ENCODE measurements at regions not wholly inside any gene's neighbourhood (a gene's known extent, or its start where the extent isn't known, plus 50 kb on each side); places are given as distances from the start of the nearest gene placed in this dataset.

DNA sequence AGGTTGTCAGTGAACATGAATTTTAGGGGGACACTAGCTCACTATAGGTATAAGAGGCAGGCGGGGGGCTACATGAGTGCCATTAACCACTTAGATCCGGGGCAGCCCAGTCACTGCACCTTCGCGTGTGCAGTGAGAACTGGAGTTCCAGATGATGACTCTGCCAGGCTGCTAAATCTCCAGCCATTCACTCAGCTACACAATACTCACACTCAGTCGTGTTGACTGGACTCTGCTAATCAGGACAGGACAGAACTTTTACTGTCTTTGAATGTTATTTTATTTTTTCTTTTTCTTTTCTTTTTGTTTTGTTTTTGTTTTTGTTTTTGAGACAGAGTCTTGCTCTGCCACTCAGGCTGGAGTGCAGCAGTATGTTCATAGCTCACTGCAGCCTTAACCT lies 465.6 kb downstream of the AACS start:
- BruUV-seq (replicated peaks) = no TSS peak
- Histone ChIP-seq H3K4me3 (replicated peaks in 1 of 3; ENCODE audit: insufficient read depth in 1 of 3, low read depth in 1 of 3, low read length in 3 of 3) (no peak overlapping the region), H3K36me3 (ENCODE audit: control insufficient read depth in 2 of 2, extremely low read depth in 1 of 2, insufficient read depth in 2 of 2, low read length in 2 of 2) (no peaks in the 10 kb centered on the region), H3K9ac (replicated peaks; ENCODE audit: extremely low read depth, insufficient read depth, low read length) (no peak overlapping the region), H3K9me1 (replicated peaks; ENCODE audit: control insufficient read depth, extremely low read depth, insufficient read depth, low read length) (no peaks in the 10 kb centered on the region), H3K79me2 (ENCODE audit: control insufficient read depth, insufficient read depth, low read length) (no peaks in the 10 kb centered on the region), H3K4me1 (ENCODE audit: control insufficient read depth, extremely low read depth, insufficient read depth, low read length) (no peaks in the 10 kb centered on the region), H3K4me2 (ENCODE audit: insufficient read depth, low read length) (no peak overlapping the region), H3K27ac (ENCODE audit: insufficient read depth, low read depth, low read length) (no peak overlapping the region), H4K20me1 (replicated peaks; ENCODE audit: control insufficient read depth, extremely low read depth, insufficient read depth, low read length) (no peaks in the 10 kb centered on the region), H3K27me3 (ENCODE audit: control insufficient read depth in 2 of 2, insufficient read depth in 2 of 2, low read length in 2 of 2) (no peaks in the 10 kb centered on the region), H2AFZ (ENCODE audit: low read depth, low read length) (no peak overlapping the region), H3K9me3 (replicated peaks; ENCODE audit: control insufficient read depth, insufficient read depth, low read length) (peaks cover 4% of the 10 kb centered on the region)
- CTCF ChIA-PET = no interaction called here
- TF ChIP-seq MYC (IDR thresholded peaks at IDR 0.05; ENCODE audit: low read depth, low read length) (no peak), FOS (IDR thresholded peaks at IDR 0.05; ENCODE audit: borderline replicate concordance, insufficient read depth, low read length) (no peak), GATA2 (IDR thresholded peaks at IDR 0.05; ENCODE audit: insufficient read depth, insufficient read length, low read depth, low read length) (no peak), JUN (IDR thresholded peaks at IDR 0.05; ENCODE audit: borderline replicate concordance, insufficient read depth, insufficient read length, low read depth) (no peak), POLR2A (IDR thresholded peaks at IDR 0.05; ENCODE audit: low read depth, low read length) (no peak), EZH2 (IDR thresholded peaks at IDR 0.05; ENCODE audit: borderline replicate concordance, low read depth, low read length, severe bottlenecking) (no peak), POLR2AphosphoS5 (IDR thresholded peaks at IDR 0.05; ENCODE audit: insufficient read depth, low read depth, low read length) (no peak)
- TF ChIP-seq, protein P1, sequence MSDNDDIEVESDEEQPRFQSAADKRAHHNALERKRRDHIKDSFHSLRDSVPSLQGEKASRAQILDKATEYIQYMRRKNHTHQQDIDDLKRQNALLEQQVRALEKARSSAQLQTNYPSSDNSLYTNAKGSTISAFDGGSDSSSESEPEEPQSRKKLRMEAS (IDR thresholded peaks at IDR 0.05; ENCODE audit: insufficient read depth, insufficient read length) = no peak
- TF ChIP-seq, protein P2, sequence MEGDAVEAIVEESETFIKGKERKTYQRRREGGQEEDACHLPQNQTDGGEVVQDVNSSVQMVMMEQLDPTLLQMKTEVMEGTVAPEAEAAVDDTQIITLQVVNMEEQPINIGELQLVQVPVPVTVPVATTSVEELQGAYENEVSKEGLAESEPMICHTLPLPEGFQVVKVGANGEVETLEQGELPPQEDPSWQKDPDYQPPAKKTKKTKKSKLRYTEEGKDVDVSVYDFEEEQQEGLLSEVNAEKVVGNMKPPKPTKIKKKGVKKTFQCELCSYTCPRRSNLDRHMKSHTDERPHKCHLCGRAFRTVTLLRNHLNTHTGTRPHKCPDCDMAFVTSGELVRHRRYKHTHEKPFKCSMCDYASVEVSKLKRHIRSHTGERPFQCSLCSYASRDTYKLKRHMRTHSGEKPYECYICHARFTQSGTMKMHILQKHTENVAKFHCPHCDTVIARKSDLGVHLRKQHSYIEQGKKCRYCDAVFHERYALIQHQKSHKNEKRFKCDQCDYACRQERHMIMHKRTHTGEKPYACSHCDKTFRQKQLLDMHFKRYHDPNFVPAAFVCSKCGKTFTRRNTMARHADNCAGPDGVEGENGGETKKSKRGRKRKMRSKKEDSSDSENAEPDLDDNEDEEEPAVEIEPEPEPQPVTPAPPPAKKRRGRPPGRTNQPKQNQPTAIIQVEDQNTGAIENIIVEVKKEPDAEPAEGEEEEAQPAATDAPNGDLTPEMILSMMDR (IDR thresholded peaks at IDR 0.05; ENCODE audit: extremely low read depth in 1 of 2, insufficient read depth in 1 of 2, low read depth in 1 of 2, low read length in 2 of 2) = no peak
- intact Hi-C loops (cut with micrococcal nuclease) (no loop called here), dilution Hi-C loops (cut with MboI; ENCODE audit: extremely low pct_ligation_motif_present, low sequenced_read_pairs) (no loop called here)
- FAIRE-seq = no peak
- DNase-seq (ENCODE audit: low read depth, low spot score) = no peak
- POLR2A ChIA-PET = no interaction called here

Measured in endothelial cell of umbilical vein (primary cell).